Coronary artery (tissue), 2 donors: ENCODE measurements at regions not wholly inside any gene's neighbourhood (a gene's known extent, or its start where the extent isn't known, plus 50 kb on each side); places are given as distances from the start of the nearest gene placed in this dataset.
"Not testable (repeated sequence)": the region's sequence is repeated elsewhere in the genome, so short reads cannot be mapped to it uniquely, and the experiment has no call there.

Experiments
- DNase-seq: peaks from one replicate; pipeline ENCODE4 v3.0.0-alpha.2; 2017; ENCODE audit warnings: low spot score
- H3K27ac ChIP-seq, 2 donors: fragments of 200-600 bp; sonication (generic); one replicate each; pipeline ENCODE4 v1.5.1; 2016 to 2019
- H3K4me3 ChIP-seq: fragments of 200-600 bp; sonication (generic); 2 replicates; pipeline ENCODE4 v1.5.1; 2016; ENCODE audit warnings: mild to moderate bottlenecking, moderate library complexity
- CTCF ChIP-seq: fragments of 200-600 bp; sonication (generic); IDR thresholded peaks from one replicate; pipeline ENCODE4 v1.5.1; 2019; ENCODE audit warnings: antibody characterized with exemption

- no peak for DNase-seq
- Histone ChIP-seq H3K4me3 (no peak overlapping the region), H3K27ac (no peak overlapping the region)
- no peak for TF ChIP-seq CTCF
These were observed 89.7 kb upstream of the TRPC4 start for GRCh38 chr13:37959284-37959683.

DNA sequence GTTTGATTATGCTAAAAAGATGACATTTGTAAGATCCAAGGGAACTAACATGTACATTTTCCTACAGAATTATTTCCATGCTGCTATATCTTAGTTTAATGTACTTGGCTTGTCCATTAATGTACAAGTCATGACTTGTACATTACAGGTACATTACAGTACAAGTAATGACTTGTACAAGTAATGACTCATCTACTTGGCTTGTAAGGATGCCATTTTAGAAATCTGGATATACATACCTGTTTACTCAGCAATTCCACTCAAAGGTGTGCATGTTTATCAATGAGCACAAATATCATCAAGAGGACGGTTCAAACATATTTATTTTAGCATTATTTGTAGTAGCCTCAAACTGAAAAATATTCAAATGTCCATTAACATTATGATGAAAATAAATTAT, 87.0 kb upstream of the TRPC4 start:
- Histone ChIP-seq H3K4me3 (no peak overlapping the region), H3K27ac (no peak overlapping the region)
- no peak for TF ChIP-seq CTCF
- no peak for DNase-seq

- H3K27ac ChIP-seq: not testable (repeated sequence)
These were observed 85.0 kb upstream of the TRPC4 start for GRCh38 chr13:37954597-37954996.

DNA sequence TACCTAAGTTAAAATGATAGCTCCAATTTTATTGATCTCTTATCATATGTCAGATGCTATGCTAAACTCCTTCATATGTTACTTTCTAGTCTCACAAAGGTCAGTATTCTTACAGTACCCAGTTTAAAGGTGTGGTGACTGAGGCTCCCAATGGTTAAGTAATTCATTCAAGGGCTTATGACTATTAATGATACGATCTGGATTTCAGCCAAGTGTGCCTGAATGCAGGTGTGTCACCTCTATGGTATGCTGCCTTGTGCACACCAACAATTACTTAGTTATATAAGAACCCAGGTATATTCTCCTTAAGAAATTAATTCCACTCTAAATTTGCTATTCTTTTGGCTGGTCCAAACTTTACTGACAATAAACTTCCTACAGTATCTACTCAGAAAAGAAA, 84.6 kb upstream of the TRPC4 start:
- no peak overlapping the region for H3K27ac ChIP-seq
- no peak for TF ChIP-seq CTCF
- no peak for DNase-seq
- no peak overlapping the region for H3K4me3 ChIP-seq

More at GRCh38 chr13:37954597-37954996, 85.0 kb upstream of the TRPC4 start:
- not testable (repeated sequence) for H3K4me3 ChIP-seq, DNase-seq

- Histone ChIP-seq H3K4me3 (no peak overlapping the region), H3K27ac (no peak overlapping the region)
- TF ChIP-seq CTCF: no peak
- DNase-seq: no peak
These were observed 84.1 kb upstream of the TRPC4 start for GRCh38 chr13:37953696-37954095.

DNA sequence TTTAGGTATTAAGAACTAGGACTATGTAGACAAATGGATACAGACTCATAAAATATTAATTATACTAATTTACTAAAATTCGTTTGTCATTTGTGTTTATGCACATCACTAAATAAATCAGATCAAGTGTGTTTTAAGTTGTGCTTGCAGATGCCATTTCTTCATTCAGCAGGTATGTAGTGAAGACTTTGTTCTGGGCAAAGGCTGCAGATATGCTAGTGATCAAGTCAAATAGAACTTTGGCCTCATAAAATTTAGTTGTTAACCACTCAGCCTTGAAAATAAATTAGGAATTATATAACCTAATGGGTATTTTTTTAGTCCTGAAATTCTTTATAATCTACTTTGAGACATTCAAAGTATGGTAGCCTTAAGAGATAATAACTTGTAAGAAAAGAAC, 80.4 kb upstream of the TRPC4 start:
- no peak for DNase-seq
- Histone ChIP-seq H3K27ac (no peak overlapping the region), H3K4me3 (no peak overlapping the region)
- no peak for TF ChIP-seq CTCF

DNA sequence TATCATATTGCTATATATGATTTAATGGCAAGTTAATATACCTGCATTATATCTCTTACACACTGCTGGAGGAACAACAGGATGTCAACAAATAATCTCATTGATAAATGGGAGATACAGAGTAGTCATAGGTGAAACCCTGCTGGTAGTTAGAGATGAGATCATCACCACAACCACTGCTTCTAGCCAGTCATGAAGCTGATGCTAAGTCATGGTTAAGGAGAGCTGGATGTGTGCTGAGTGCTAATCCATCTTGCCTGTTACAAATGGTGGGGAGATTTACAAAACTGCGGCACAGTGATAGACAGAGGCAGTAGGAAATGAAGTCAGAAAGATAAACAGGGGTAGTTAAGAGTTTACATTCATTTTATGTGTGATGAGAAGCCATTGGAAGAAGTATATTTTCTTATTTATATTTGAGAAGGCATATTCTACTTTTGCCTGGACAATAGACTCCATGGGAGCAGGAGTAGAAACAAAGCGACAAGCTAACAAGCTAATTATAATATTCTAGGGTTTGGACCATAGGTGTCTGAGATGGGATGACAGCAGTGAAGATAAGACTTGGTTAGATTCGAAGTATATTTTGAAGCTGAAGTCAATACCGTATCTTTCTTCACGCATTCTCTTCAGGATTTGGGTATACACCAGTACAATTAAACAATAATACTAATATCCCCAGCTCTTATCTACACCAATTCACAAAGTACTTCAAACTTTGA, 78.0 kb upstream of the TRPC4 start:
- DNase-seq: no peak
- no peak overlapping the region for H3K4me3 ChIP-seq
- no peak overlapping the region for H3K27ac ChIP-seq
- no peak for TF ChIP-seq CTCF
